Suprapubic skin (tissue), 4 donors: ENCODE measurements at regions not wholly inside any gene's neighbourhood (a gene's known extent, or its start where the extent isn't known, plus 50 kb on each side); places are given as distances from the start of the nearest gene placed in this dataset.

Experiments
- CTCF ChIP-seq, 2 donors: fragments of 200-600 bp in 1 of 2; fragments of 450-650 bp in 1 of 2; sonication (generic) in 1 of 2; IDR thresholded peaks; one replicate each; pipeline ENCODE4 v1.5.1; 2016 to 2019; ENCODE audit warnings: antibody characterized with exemption in 2 of 2, mild to moderate bottlenecking in 1 of 2, moderate library complexity in 1 of 2
- EP300 ChIP-seq: sonication (generic); formaldehyde crosslinking; IDR thresholded peaks from one replicate; pipeline ENCODE4 v1.6.1; 2017; ENCODE audit warnings: antibody characterized with exemption
- POLR2A ChIP-seq, 2 donors: fragments of 450-650 bp; IDR thresholded peaks; one replicate each; pipeline ENCODE4 v1.6.1; 2017; ENCODE audit warnings: antibody characterized with exemption in 2 of 2, mild to moderate bottlenecking in 2 of 2, moderate library complexity in 2 of 2
- POLR2AphosphoS5 ChIP-seq, 3 donors: sonication (generic); formaldehyde crosslinking; IDR thresholded peaks; one replicate each; pipeline ENCODE4 v1.6.1; 2017; ENCODE audit warnings: antibody characterized with exemption in 3 of 3

DNA sequence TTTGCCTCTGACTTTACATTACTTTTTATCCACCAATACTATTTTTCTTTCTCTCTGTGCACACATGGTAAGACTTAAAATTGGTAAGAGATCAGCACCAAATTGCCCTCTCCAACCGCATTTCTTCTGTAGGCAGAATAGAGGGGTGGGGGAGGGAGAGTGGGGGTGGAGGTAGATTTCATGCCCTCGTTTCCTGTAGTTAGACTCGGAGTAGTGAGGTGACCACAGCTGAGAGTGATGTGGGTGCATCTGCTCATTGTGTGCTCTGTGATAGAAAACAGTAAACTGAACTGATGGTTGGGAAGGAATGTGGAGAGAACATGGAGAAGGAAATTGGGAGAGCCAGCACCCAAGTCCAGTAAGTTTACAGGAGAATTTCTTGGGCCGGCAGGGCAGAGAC is 498.3 kb downstream of the IRX1 start:
- TF ChIP-seq CTCF (IDR thresholded peaks at IDR 0.05) (no peak), POLR2A (IDR thresholded peaks at IDR 0.05) (no peak), EP300 (no peak), POLR2AphosphoS5 (IDR thresholded peaks at IDR 0.05) (no peak)
